NCI-H2029 treated with DMSO at 0.1 percent for 48 hours (cell line): ENCODE measurements at regions not wholly inside any gene's neighbourhood (a gene's known extent, or its start where the extent isn't known, plus 50 kb on each side); places are given as distances from the start of the nearest gene placed in this dataset.

Source experiments
- DNase-seq: peaks from one replicate; lab custom pipeline; 2025; lab: John Stamatoyannopoulos, UW

DNA sequence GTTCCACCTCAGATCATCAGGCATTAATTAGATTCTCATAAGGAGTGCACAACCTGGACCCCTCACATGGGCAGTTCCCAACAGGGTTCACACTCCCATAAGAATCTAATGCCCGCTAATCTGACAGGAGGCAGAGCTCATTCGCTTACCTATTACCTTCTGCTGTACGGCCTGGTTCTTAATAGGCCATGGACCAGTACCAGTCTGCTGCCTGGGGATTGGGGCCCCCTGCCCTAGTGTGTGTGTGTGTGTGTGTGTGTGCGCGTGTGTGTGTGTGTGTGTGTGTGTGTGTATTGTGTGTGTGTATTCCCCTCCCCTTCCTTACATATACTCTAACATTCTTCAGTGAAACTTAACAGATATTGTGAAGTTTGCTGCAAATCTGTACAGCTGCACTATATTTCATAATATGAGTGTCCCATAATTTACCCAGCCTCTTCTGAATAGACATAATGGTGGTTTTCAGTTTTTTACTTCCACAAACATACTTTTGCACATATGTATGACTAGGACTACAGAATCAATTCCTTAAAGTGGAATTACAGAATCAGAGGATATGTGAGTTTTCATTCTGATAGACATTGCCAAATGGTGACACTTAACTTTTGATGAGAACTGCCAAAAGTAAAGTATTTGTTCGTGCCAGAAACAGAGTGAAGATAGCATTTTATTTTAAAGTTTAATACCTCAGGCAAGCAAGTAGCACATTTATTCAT is 205.2 kb upstream of the EEA1 start:
- DNase-seq: no peak

DNA sequence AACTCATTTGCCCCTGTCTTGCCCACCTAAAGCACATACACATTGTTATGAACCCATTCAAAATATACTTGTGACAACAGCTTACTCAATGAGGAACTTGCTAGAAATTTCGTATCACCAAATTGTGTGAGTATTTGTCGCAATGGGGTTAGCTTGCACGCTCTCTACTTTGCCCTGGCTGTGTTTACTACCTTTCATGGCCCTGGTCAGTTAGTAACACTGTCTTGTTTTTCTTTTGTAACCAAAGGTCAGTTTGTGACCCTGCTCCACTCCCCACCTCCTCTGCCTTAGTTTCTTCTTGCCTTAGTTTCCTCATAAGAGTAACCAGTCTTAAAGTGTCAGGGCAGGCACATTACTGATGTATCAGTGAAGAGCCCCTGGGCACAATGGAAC is 205.8 kb upstream of the EEA1 start:
- DNase-seq: no peak

DNA sequence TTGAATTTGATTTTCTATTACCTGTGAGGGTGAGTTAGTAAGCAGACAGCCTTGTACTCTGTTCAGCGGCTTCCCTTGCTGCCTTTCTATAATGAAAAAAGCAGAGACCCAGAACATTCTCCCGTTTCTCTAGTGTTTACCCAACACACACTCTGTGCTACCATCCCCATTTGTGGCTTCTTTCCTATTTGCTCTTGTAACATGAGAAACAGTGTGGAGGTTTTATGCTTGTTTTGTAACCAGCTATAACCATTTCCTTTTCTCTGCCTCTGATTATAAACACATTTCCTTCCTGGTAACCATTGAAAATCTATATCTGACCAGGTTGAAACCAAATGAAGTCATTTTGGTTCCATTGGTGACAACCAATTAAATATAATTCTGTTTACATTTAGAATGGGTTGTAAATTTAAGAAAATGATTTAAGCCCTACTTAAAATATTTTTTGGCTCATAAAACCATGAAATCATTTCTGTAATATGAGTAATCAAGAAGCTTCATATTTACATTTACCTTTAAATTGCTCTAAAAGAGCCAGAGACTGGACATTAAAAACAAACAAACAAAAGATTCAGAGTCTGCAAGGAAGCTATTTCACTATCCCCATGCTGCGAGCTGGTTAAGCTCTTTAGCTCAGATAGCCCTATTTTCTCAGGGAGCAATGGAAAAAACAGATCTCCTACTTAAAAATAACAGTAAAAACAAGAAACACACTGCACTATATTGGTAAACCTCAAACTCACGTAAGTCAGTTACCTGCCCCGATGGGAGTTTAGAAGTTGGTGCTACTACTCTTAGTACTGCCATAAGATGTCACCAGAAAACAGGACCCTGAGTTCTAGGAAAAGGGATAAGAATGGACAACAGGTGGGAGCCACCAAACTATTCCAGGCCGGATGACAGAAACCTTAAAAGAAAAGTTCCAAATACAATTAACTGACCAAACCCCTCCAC is 206.5 kb upstream of the EEA1 start:
- DNase-seq: peak; percentile 97

DNA sequence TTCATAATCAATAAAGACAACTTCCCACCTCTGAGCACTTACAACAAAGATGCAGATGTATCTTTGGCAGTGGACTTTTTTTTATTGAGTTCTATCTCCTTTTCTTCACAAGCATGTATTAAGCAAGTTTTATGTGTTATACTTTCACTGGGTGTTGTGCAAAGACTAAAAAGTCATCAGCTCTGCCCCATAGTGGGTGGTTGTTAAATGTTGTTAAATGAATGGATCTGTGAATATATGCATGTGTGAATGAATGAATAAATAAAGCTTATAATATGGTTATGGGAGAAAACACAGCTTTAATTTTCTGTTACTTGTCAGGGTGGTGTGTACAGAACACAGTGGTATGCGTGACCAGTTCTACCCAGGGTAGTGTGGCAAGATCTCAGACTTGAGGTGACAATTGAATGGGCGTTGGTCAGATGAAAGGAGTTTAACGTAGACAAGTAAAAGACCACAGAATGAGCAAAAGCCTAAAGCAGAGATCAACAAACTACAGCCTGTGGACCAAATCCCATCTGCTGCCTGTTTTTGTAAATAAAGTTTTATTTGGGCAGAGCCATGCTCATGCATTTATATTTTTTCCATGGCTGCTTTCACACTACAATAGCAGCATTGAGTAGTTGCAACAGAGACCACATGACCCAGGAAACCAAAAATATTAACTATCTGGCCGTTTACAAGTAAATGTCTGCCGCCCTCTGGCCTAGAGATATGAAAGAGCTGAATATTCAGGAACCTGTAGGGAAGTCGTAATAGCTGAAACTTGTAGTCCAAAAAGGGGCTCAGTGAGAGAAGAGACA is 207.4 kb upstream of the EEA1 start:
- DNase-seq: no peak

GRCh38 chr12:93137656-93138612 is 208.8 kb upstream of the EEA1 start:
- no peak for DNase-seq

GRCh38 chr12:93139028-93139665 is 210.1 kb upstream of the EEA1 start:
- DNase-seq: peak; percentile 54

- no peak for DNase-seq
Observed at GRCh38 chr12:93140325-93140724, 211.2 kb upstream of the EEA1 start.

DNA sequence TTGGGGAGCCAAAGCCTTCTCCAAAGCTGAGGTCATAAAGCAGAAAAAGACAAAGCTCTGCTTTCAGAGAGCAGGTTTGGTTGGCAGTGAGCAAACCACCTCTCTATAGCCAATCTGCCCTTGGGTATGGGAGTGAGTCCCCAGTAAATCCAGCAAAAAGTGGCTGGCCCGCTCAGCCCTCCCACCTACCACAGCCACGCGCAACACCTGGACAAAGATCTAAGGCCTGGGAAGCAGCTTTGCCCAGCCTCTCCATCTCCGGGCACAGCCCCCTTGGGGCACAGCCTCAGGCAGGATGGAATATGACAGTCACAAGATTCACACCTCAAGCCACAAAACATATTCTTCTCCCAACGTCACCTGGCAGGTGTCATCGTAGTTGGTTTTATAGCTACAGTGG is 211.7 kb upstream of the EEA1 start:
- no peak for DNase-seq

DNA sequence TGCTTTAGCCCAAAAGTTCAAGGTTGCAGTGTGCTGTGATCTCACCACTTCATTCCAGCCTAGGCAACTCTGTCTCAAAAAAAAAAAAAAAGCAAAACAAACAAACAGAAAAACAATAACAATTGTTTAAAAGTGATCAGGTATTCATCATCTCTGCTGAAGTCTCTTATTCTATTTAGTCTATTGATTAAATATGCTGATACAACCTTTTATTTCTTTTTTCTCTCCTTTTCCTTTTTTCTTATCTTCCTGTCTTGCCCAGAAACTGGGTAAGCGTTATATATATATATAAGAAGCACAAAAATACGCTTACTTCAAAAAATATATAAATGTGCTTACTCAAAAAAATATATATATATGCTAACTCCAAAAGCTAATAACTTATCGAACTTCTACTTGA is 213.8 kb upstream of the EEA1 start:
- DNase-seq: no peak

DNA sequence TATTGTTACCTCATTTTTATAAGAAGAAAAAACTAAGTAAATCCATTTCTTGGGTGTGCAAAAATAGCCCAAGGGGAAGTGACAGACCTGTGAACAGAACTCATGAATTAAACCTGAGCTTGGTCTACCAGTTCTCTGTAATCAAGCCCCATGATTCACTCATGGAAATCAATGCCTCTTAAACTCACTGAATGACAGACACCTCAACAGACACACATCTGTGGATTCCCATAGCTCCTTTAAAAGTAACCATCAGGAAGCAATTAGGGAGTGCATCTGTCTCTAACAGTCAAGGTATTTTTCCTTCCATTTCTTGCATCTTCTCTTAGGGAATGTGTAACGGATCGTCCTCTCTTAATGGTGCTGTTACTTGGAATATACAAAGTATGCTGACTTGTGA is 215.0 kb upstream of the EEA1 start:
- DNase-seq: no peak

- peak; percentile 38 for DNase-seq
Observed at GRCh38 chr12:93145086-93145485, 216.0 kb upstream of the EEA1 start.

GRCh38 chr12:93146263-93146939 is 217.3 kb upstream of the EEA1 start:
- DNase-seq: no peak

- DNase-seq: no peak
Observed at GRCh38 chr12:93146970-93147369, 217.9 kb upstream of the EEA1 start.

DNA sequence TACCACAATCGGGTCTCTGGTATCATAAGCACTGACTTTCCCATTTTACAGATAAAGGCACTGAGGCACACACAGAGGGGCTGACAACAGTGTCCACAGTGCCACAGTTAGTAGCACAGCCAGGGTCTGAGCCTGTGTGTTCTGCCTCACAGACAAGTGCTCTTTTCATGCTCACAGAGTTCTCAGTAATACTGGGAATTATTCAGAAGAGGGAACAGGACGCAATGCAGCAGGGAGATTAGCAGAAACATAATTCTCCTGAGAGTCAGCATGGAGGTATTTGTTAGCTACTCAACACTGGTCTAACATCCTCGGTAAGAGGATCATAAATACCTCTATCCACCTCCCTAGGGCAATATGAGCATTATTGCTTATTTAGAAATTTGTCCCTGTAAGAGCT is 219.3 kb upstream of the EEA1 start:
- DNase-seq: no peak

- no peak for DNase-seq
Observed at GRCh38 chr12:93149229-93149628, 220.1 kb upstream of the EEA1 start.

- no peak for DNase-seq
Observed at GRCh38 chr12:93151079-93151762, 222.1 kb upstream of the EEA1 start.

DNA sequence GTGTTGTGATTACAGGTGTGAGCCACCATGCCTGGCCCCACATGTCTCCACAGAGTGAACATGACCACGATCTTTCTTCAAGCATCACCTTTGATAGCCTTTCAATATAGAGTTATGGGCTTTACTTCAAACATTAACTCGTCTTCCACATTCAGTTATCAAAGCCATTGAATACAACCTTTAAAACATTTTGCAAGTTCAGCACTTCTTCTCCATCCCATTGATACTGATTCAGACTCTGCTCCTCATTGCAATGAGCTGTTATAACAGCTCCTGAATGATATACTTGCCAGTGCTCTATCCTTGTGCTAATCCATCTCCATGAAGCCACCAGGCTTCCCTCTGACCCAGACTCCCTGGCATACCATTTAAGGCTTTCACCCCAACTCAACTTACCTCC is 223.5 kb upstream of the EEA1 start:
- DNase-seq: no peak

GRCh38 chr12:93153321-93153720 is 224.2 kb upstream of the EEA1 start:
- DNase-seq: no peak

DNA sequence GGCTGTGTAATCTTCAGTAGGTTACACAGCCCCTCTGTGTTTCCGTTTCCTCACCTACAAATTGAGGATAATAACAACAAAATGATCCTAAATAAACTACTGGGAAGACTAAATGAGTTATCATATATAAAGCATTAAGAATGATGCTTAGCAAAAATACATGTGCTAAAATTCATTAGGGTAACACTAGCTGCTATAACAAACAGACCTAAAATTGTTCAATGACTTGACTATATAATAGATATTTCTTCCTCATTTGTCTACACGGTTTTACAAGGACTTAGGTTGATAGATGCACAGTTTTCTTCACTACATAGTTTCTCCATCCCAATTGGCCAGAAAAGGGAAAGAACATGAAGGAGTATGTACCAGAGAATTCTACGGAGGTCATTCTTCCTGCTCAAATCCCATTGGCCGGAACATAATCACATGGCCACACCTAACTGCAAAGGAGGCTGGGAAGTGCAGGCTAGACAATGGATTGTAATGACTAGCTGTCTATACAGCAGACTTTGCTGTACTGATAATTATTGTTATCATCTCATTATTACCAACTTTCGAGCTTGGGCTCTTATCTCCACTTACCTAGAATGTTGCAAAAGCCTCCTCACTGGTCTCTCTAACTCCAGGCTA is 223.5 kb upstream of the NUDT4 start:
- DNase-seq: no peak
